Stimulated activated naive CD8-positive, alpha-beta T cell treated with anti-CD3 and anti-CD28 coated beads, Interleukin-15, amount 100 ng/mL, for 72 hours (primary cell): ENCODE measurements at regions not wholly inside any gene's neighbourhood (a gene's known extent, or its start where the extent isn't known, plus 50 kb on each side); places are given as distances from the start of the nearest gene placed in this dataset.
A peak's percentile ranks its signal among the peaks of the same experiment; 100 is the strongest.
"Not testable (repeated sequence)": the region's sequence is repeated elsewhere in the genome, so short reads cannot be mapped to it uniquely, and the experiment has no call there.

Source experiments
- ATAC-seq: fragments of 150-1000 bp; cut with Tn5 transposase; 2 replicates; pipeline ENCODE4 v1.10.0; 2021; ENCODE audit warnings: mild to moderate bottlenecking, moderate library complexity
- DNase-seq, 2 donors: peaks; one replicate each; pipeline ENCODE4 v3.0.0; 2021 to 2022
- H3K27ac Mint-ChIP-seq, 2 donors: one replicate each; pipeline ENCODE4 v1.8.0; 2022; ENCODE audit warnings: mild to moderate bottlenecking in 2 of 2, mixed read lengths in 2 of 2, moderate library complexity in 2 of 2
- H3K27me3 Mint-ChIP-seq: one replicate; pipeline ENCODE4 v1.8.0; 2022; ENCODE audit warnings: mixed read lengths
- H3K4me1 Mint-ChIP-seq: one replicate; pipeline ENCODE4 v1.8.0; 2022; ENCODE audit warnings: mild to moderate bottlenecking, mixed read lengths
- H3K4me3 Mint-ChIP-seq, 2 donors: one replicate each; pipeline ENCODE4 v1.8.0; 2022; ENCODE audit warnings: mild to moderate bottlenecking in 2 of 2, mixed read lengths in 2 of 2, moderate library complexity in 1 of 2
- H3K9me3 Mint-ChIP-seq, 2 donors: one replicate each; pipeline ENCODE4 v1.8.0; 2022; ENCODE audit warnings: mixed read lengths in 2 of 2

GRCh38 chr3:194057570-194058188 is 78.3 kb upstream of the HES1 start:
- H3K4me3 Mint-ChIP-seq, result peak overlapping the region; percentile 69 to 74
- H3K9me3 Mint-ChIP-seq, result no peaks in the 10 kb centered on the region
- ATAC-seq (peak; percentile 24), DNase-seq (no peak)
- H3K4me1 Mint-ChIP-seq, result peaks cover 19% of the 10 kb centered on the region
- H3K27ac Mint-ChIP-seq, result peak overlapping the region in 1 of 2 donors; percentile 55
- peaks cover 26% of the 10 kb centered on the region for H3K27me3 Mint-ChIP-seq

- no peaks in the 10 kb centered on the region for H3K9me3 Mint-ChIP-seq
- peak; percentile 84 for ATAC-seq
- H3K27ac Mint-ChIP-seq, result peak overlapping the region in 1 of 2 donors; percentile 55
- DNase-seq, result peak; percentile 22 to 46
- peaks cover 21% of the 10 kb centered on the region for H3K27me3 Mint-ChIP-seq
- peaks cover 19% of the 10 kb centered on the region for H3K4me1 Mint-ChIP-seq
- peak overlapping the region; percentile 69 to 74 for H3K4me3 Mint-ChIP-seq
These were observed 77.8 kb upstream of the HES1 start for GRCh38 chr3:194058189-194058571.

- Mint-ChIP-seq H3K4me1 (peaks cover 19% of the 10 kb centered on the region), H3K27me3 (peaks cover 20% of the 10 kb centered on the region), H3K4me3 (peak overlapping the region; percentile 13 to 74), H3K27ac (no peak overlapping the region), H3K9me3 (no peaks in the 10 kb centered on the region)
- no peak for DNase-seq
- no peak for ATAC-seq
These were observed 77.2 kb upstream of the HES1 start for GRCh38 chr3:194058753-194059152.

GRCh38 chr3:194061421-194062030 is 74.4 kb upstream of the HES1 start:
- ATAC-seq (no peak), DNase-seq (no peak)
- Mint-ChIP-seq H3K9me3 (no peaks in the 10 kb centered on the region), H3K27ac (peak overlapping the region in 1 of 2 donors; percentile 50), H3K4me1 (peaks cover 14% of the 10 kb centered on the region), H3K27me3 (peaks cover 30% of the 10 kb centered on the region), H3K4me3 (no peak overlapping the region)

- no peak overlapping the region for H3K4me3 Mint-ChIP-seq
- H3K4me1 Mint-ChIP-seq, result peaks cover 4% of the 10 kb centered on the region
- peaks cover 0 to 9% of the 10 kb centered on the region in 2 donors for H3K9me3 Mint-ChIP-seq
- no peak for ATAC-seq
- H3K27ac Mint-ChIP-seq, result no peak overlapping the region
- DNase-seq, result no peak
- H3K27me3 Mint-ChIP-seq, result peaks cover 30% of the 10 kb centered on the region
These were observed 73.1 kb upstream of the HES1 start for GRCh38 chr3:194062830-194063229.

- no peak for DNase-seq
- H3K9me3 Mint-ChIP-seq, result peaks cover 6 to 23% of the 10 kb centered on the region in 2 donors
- no peak overlapping the region for H3K27ac Mint-ChIP-seq
- no peak overlapping the region for H3K4me3 Mint-ChIP-seq
- ATAC-seq, result no peak
- H3K4me1 Mint-ChIP-seq, result peaks cover under 1% of the 10 kb centered on the region
- peaks cover 37% of the 10 kb centered on the region for H3K27me3 Mint-ChIP-seq
These were observed 71.3 kb upstream of the HES1 start for GRCh38 chr3:194064380-194065332.

GRCh38 chr3:194067327-194067726 is 68.6 kb upstream of the HES1 start:
- not testable (repeated sequence) for ATAC-seq, H3K27ac Mint-ChIP-seq, H3K4me3 Mint-ChIP-seq, DNase-seq
- Mint-ChIP-seq H3K4me1 (peaks cover 22% of the 10 kb centered on the region), H3K27me3 (peaks cover 53% of the 10 kb centered on the region), H3K9me3 (peaks cover 6 to 27% of the 10 kb centered on the region in 2 donors)

GRCh38 chr3:194067949-194068362 is 68.0 kb upstream of the HES1 start:
- peaks cover 29% of the 10 kb centered on the region for H3K4me1 Mint-ChIP-seq
- peaks cover 6 to 27% of the 10 kb centered on the region in 2 donors for H3K9me3 Mint-ChIP-seq
- peaks cover 59% of the 10 kb centered on the region for H3K27me3 Mint-ChIP-seq
- ATAC-seq (no peak), DNase-seq (no peak)
- no peak overlapping the region for H3K27ac Mint-ChIP-seq
- no peak overlapping the region for H3K4me3 Mint-ChIP-seq

- ATAC-seq (no peak), DNase-seq (no peak)
- Mint-ChIP-seq H3K9me3 (peaks cover 6 to 27% of the 10 kb centered on the region in 2 donors), H3K27ac (no peak overlapping the region), H3K4me1 (peaks cover 30% of the 10 kb centered on the region), H3K27me3 (peaks cover 73% of the 10 kb centered on the region), H3K4me3 (peak overlapping the region; percentile 16 to 87)
These were observed 66.3 kb upstream of the HES1 start for GRCh38 chr3:194069421-194070219.

- no peak for ATAC-seq
- Mint-ChIP-seq H3K27ac (no peak overlapping the region), H3K4me1 (peaks cover 30% of the 10 kb centered on the region), H3K4me3 (peak overlapping the region; percentile 69 to 87), H3K27me3 (peaks cover 79% of the 10 kb centered on the region), H3K9me3 (peaks cover 6 to 27% of the 10 kb centered on the region in 2 donors)
- no peak for DNase-seq
These were observed 65.7 kb upstream of the HES1 start for GRCh38 chr3:194070220-194070633.

GRCh38 chr3:194070634-194071409 is 65.1 kb upstream of the HES1 start:
- Mint-ChIP-seq H3K4me1 (peaks cover 30% of the 10 kb centered on the region), H3K27me3 (peaks cover 78% of the 10 kb centered on the region), H3K4me3 (peak overlapping the region; percentile 69 to 87), H3K27ac (no peak overlapping the region), H3K9me3 (peaks cover 6 to 27% of the 10 kb centered on the region in 2 donors)
- peak; percentile 92 for ATAC-seq
- DNase-seq, result peak; percentile 75 to 89

- peaks cover 30% of the 10 kb centered on the region for H3K4me1 Mint-ChIP-seq
- peak overlapping the region in 1 of 2 donors; percentile 41 for H3K27ac Mint-ChIP-seq
- no peak overlapping the region for H3K4me3 Mint-ChIP-seq
- DNase-seq (no peak), ATAC-seq (no peak)
- peaks cover 6 to 25% of the 10 kb centered on the region in 2 donors for H3K9me3 Mint-ChIP-seq
- peaks cover 77% of the 10 kb centered on the region for H3K27me3 Mint-ChIP-seq
These were observed 63.9 kb upstream of the HES1 start for GRCh38 chr3:194072097-194072428.

- DNase-seq (no peak), ATAC-seq (no peak)
- peaks cover 6 to 18% of the 10 kb centered on the region in 2 donors for H3K9me3 Mint-ChIP-seq
- peaks cover 30% of the 10 kb centered on the region for H3K4me1 Mint-ChIP-seq
- no peak overlapping the region for H3K4me3 Mint-ChIP-seq
- peaks cover 77% of the 10 kb centered on the region for H3K27me3 Mint-ChIP-seq
- H3K27ac Mint-ChIP-seq, result no peak overlapping the region
These were observed 63.2 kb upstream of the HES1 start for GRCh38 chr3:194072691-194073279.

GRCh38 chr3:194073926-194074325 is 62.0 kb upstream of the HES1 start:
- DNase-seq (no peak), ATAC-seq (no peak)
- peaks cover 79% of the 10 kb centered on the region for H3K27me3 Mint-ChIP-seq
- H3K4me3 Mint-ChIP-seq, result no peak overlapping the region
- no peak overlapping the region for H3K27ac Mint-ChIP-seq
- H3K9me3 Mint-ChIP-seq, result peaks cover 6 to 11% of the 10 kb centered on the region in 2 donors
- H3K4me1 Mint-ChIP-seq, result peaks cover 30% of the 10 kb centered on the region
